SH-SY5Y (cell line): ENCODE measurements at regions not wholly inside any gene's neighbourhood (a gene's known extent, or its start where the extent isn't known, plus 50 kb on each side); places are given as distances from the start of the nearest gene placed in this dataset.

Source experiments
- GATA2 ChIP-seq: IDR thresholded peaks from 2 replicates; pipeline ENCODE4 v1.6.1; 2011; ENCODE audit warnings: mild to moderate bottlenecking, low read depth, low read length
- GATA3 ChIP-seq: IDR thresholded peaks from 2 replicates; pipeline ENCODE4 v1.6.1; 2011; ENCODE audit warnings: low read depth, mild to moderate bottlenecking, low read length, moderate library complexity

DNA sequence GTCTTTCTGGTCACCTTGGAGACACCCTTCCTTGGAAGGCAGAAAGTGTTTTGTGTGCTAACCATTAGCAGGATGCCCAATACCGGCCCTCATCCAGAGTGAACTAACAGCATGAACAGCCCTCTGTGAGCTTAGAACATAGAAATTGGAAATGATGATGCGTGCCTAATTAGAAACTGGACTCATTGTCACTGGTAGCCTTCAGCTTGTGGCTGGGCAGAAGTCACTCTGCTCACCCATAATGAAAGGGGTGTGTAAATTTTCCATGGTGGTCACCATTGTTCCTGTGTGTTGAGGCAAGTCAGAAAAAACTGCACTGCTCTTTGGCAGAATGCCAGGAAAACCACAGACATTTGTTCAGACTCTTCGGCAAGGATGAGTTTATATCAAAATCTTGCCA, 74.7 kb upstream of the CNTN4 start:
- no peak for TF ChIP-seq GATA2
- TF ChIP-seq GATA3 = no peak
